HFF-Myc (cell line): ENCODE measurements at regions not wholly inside any gene's neighbourhood (a gene's known extent, or its start where the extent isn't known, plus 50 kb on each side); places are given as distances from the start of the nearest gene placed in this dataset.

Experiments
- DNase-seq: peaks from one replicate; pipeline ENCODE4 v3.0.0-alpha.2; 2011; ENCODE audit warnings: low read depth; ENCODE audit errors: extremely low read depth
- H3K4me3 ChIP-seq: replicated peaks from 2 replicates; pipeline ENCODE4 v1.5.1; 2011; ENCODE audit warnings: low read depth, mild to moderate bottlenecking, control low read depth, low read length
- CTCF ChIP-seq: IDR thresholded peaks from 2 replicates; pipeline ENCODE4 v1.5.1; 2012; ENCODE audit warnings: mild to moderate bottlenecking, low read depth, low read length, control low read depth; ENCODE audit errors: missing control alignments

- TF ChIP-seq CTCF, result no peak
- H3K4me3 ChIP-seq, result no peak overlapping the region
- no peak for DNase-seq
These were observed 128.2 kb downstream of the CPEB2 start for GRCh38 chr4:15130441-15130840.

GRCh38 chr4:15131551-15131950 lies 129.3 kb downstream of the CPEB2 start:
- TF ChIP-seq CTCF, result no peak
- no peak overlapping the region for H3K4me3 ChIP-seq
- DNase-seq, result no peak

GRCh38 chr4:15132739-15133138 lies 130.5 kb downstream of the CPEB2 start:
- H3K4me3 ChIP-seq, result no peak overlapping the region
- no peak for TF ChIP-seq CTCF
- DNase-seq, result peak; percentile 22

GRCh38 chr4:15139599-15139998 lies 137.3 kb downstream of the CPEB2 start:
- TF ChIP-seq CTCF, result no peak
- no peak overlapping the region for H3K4me3 ChIP-seq
- DNase-seq, result no peak

GRCh38 chr4:15142201-15142600 lies 139.9 kb downstream of the CPEB2 start:
- H3K4me3 ChIP-seq, result no peak overlapping the region
- no peak for DNase-seq
- no peak for TF ChIP-seq CTCF

DNA sequence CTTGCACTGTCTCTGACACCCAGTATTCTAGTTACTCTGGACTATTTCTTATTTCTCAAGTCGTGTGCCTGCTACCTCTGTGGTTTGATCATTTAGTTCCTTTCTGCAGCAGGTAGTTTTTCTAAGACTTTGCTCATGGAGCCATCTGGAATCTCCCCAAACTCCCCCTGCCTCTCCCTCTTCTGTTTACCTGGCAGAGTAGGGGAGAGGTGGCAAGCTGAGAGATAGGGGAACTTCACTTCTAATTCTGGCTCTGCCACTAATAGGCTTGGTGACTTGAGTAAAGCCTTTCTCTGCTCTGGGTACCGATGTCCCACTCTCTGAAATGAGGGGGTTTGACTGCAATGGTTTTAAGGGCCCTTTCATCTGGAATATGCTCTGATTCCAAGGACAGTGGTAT lies 141.3 kb downstream of the CPEB2 start:
- DNase-seq, result no peak
- no peak for TF ChIP-seq CTCF
- H3K4me3 ChIP-seq, result no peak overlapping the region

DNA sequence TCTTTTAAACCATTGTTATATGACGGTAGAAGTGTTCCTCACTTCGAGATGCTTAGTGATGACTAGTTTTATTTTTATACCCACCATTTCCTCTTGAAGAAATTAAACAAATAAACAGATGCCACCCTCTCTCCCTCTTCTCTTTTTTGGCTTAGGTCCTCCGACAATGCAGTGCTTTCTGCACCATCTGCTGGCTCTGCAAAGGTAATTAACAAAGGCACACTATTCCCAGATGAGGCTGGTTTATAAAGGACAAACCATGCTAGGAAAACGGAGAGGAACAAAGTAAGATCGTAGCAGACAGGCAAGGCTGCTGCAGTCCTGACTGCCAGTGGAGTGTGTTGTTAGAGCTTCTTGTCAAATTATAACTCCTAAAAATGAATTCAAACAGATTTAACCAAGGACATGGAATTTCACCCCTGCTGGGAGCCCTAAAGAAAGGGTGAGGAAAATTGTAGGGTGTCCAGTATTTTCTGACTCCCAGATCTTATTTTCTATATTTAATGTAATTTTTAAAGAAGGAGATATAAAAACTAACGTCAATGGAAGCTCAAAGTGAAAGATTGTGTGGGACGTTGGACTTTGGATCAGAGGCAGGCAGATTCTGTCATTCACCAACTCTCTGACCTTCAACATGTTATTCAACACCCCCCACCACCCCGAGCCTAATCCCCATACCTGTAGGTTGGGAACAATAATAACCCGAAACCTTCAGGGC lies 142.1 kb downstream of the CPEB2 start:
- no peak for DNase-seq
- no peak for TF ChIP-seq CTCF
- H3K4me3 ChIP-seq, result no peak overlapping the region
